Stimulated activated CD4-positive, alpha-beta T cell treated with anti-CD3 and anti-CD28 coated beads, Interleukin-1b, Interleukin-23, amount 100 ng/mL, for 4 hours (primary cell): ENCODE measurements at regions not wholly inside any gene's neighbourhood (a gene's known extent, or its start where the extent isn't known, plus 50 kb on each side); places are given as distances from the start of the nearest gene placed in this dataset.
"Not testable (repeated sequence)": the region's sequence is repeated elsewhere in the genome, so short reads cannot be mapped to it uniquely, and the experiment has no call there.

Source experiments
- DNase-seq, 2 donors: peaks; one replicate each; pipeline ENCODE4 v3.0.0-alpha.2; 2020; ENCODE audit warnings: low read depth in 2 of 2

DNA sequence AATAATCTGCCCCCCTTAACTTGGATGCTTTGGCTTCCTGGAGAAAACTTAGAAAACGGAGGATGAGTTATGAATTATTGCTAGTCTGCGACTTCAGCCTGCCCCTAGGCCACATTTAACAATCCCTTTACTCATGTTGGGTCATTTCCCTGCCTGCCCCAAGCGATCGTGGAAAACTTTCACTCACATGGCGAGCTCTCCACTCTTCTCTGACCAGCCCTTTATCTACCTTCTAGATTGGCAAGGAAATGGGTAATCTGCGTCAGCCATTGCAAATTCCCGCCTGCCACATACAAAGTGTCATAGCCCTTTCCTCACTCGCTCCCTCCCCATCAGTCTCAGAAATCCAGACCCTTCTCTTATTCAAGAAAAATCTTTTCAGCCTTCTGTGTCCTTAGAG lies 154.3 kb upstream of the IRS2 start:
- DNase-seq, result no peak

DNA sequence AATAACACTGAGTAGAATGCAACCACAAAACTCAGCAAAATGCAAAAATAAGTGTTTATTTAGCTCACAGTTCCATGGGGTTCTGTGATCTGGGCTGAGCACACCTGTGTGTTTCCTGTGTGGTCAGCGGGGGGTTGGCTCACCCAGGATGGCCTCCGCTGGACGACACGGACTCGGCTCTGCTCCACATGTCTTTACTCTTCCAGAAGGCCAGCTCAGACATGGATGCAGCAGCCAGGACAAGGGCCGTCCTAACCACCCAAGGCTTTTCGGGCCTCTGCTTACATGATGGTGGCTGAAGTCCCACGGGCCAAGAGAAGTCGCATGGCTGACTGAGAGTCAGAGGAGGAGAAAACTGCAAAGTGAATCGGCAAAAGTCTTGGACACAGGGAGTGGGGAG lies 153.5 kb upstream of the IRS2 start:
- DNase-seq, result no peak

DNA sequence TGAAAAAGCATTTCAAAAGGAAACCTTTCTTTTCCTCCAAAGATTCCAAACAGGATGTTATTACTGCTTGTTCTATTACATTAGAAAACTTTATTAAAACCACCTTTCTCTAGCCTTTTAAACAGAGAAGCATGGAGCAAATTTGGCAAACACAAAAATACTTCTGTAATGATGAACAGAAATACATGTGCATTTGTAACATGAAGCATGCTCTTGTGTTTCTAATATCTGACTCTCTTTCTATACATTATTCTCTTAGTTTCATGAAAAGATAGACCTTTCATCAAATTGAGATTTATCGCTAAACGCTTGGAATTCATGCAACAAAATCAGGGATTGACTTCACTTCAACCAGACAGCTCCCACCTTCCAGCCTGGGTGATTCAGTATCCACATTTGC lies 152.8 kb upstream of the IRS2 start:
- DNase-seq, result no peak

DNA sequence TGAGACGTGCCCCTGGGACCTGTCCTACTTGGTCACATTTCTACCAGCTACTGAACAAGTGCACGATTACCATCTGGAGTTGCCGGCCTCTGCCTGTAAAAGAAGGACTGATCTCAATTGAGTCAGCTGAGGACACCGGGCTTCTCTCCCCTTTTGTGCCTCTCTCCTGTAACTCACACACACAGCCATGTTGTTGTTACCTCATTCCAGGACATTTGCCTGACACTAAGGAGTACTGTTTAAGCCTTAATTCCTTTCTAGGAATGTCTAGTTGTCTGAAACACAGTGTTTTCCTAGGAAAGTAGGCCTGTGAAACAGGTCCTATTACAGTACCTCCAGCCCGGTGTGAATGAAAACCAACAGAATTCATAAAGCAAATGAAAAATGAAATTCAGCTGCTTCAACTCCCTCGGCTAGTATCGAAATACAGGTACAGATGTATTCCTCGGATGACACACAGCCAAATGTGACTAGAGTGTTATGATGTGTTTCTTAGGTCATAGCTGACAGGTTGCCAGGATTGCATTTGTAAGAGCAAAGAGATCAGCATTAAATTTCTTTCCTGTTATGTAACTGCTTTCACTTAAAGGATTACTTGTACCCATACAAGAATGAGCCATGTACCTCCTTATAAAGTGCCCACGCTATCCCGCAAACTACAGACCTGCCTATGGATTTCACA lies 152.0 kb upstream of the IRS2 start:
- no peak for DNase-seq

DNA sequence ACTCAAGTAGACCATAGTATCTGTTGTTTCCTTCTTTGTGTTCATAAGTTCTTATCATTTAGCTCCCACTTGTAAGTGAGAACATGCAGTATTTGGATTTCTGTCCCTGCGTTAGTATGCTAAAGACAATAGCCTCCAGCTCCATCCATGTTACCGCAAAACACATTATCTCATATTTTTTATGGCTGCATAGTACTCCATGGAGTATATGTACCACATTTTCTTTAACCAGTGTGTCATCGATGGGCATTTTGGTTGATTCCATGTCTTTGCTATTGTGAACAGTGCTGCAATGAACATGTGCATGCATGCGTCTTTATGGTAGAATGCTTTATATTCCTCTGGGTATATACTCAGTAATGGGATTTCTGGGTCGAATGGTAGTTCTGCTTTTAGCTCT lies 148.1 kb upstream of the IRS2 start:
- DNase-seq, result not testable (repeated sequence)

DNA sequence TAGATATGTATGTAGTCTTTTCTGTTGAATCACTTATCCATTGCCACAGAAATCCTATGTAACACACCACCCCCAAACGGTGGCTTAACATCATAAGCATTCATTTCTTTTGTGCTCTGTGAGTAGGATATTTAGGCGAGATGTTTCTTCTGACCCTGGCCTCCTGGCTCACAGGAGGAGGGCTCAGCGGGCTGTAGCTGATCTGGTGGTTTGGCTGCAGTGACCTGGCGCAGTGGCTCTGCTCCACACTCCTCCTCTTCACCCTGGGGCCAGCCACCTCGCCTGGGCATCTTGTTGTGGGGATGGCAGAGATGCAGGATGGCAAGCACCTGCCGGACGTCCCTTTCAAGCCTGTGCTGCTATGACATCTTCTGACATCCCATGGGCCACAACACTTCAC lies 147.1 kb upstream of the IRS2 start:
- DNase-seq, result no peak

DNA sequence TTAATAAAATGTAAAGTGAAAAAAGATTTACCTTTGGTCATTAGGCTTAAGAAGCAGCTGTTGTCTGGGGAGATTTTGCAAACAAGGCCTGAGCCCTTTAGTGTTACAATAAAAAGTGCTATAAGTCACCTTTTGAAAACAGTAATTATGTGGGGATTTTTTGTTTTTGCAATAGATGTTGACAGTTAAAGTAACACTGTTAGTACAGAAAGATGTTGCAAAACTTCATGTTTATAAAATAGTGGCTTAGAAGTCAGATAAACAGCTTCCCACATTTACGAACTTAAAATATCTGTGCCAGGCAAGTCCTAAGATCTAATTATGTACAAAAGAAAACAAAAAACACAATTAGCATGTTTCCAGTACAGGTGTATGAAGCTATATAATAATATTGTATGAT lies 138.0 kb upstream of the IRS2 start:
- DNase-seq, result no peak

DNA sequence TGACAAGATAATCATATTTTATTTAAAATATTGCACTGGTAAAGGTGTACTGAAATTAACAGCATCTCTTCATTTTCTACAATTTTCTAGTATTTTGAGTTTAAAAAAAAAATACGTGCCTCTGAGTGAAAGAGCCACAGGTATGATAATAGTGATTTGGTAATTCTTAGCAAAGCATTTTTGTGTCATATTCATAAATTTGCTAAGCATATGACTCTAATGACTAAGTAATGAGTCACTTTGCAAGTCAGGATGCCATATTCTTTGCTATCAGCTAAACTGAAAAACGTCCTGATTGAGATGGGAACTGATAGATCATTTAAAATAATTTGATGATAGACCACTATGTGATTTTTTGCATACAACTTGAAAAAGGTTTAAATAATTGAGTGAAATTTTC lies 136.1 kb upstream of the IRS2 start:
- DNase-seq, result no peak

DNA sequence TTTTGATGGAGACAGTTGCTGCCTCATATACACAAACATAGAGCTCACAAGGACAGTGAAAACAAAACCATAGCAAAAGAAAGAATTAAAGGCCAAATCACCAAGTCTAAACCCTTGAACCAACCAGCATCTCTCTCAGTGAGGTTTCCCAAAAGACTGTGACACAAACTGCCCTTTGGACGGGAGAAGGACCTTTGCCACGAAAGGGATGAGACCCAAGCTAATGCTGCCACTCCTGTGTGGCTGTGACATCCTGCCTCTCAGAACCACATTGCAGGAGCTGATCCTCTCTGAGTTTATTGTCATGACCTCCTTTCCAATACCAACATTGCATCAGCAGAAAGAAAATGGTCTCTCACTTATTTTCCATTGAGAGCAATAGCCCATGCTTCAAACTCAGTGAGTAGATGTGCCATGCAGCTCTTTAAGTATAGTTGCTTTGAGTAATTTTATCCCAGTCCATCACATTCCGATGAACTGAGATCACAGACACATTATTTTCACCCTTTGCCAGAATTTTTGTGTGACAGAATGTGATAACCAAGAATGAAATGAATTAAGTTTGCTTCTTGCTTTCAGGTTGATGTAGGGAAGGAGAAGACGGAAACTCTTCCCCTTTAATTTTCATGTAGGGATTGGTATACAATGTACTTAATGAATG lies 133.5 kb upstream of the IRS2 start:
- no peak for DNase-seq

DNA sequence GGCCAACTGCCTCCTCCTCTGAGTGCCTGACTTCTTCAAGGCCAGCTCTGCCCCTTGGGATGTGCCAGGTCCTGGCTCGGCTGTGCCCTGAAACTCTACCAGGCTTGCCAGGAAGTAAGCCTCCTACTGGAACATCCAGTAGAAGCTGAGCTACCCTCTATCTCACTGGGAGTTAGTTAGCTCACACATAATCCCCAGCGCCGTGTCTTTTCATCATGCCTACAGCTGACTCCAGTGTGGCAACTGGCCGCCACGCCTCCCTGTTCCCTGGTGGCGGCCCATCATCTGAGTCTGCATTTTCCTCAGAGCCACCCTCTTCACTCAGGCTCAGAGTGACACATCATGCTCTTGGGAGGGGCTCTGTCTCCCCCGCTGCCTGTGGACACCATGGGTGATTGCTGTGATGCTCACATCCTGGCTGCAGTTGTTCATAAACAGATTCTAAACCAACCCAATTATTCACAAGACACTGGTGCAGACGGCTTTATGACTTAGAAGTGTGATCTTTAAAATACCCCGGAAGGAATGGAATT lies 131.9 kb upstream of the IRS2 start:
- no peak for DNase-seq

DNA sequence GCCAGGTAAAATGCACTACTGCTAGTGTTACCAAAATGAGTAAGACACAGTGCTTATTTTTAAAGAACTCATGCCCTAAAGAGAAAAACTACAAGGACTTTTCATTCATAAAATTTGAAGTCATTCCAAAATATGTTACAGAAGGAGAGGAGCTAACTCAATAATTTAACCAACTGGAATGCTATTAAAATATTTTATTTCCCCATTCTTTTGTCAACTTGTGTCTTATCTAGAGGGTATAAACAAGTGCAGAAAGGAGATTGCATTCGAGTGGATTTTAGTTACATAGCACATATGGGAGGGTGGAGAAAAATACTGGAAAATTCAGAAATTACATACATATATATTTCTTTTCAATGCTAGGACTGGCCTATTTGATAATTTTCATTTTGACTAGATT lies 131.0 kb upstream of the IRS2 start:
- DNase-seq, result no peak

DNA sequence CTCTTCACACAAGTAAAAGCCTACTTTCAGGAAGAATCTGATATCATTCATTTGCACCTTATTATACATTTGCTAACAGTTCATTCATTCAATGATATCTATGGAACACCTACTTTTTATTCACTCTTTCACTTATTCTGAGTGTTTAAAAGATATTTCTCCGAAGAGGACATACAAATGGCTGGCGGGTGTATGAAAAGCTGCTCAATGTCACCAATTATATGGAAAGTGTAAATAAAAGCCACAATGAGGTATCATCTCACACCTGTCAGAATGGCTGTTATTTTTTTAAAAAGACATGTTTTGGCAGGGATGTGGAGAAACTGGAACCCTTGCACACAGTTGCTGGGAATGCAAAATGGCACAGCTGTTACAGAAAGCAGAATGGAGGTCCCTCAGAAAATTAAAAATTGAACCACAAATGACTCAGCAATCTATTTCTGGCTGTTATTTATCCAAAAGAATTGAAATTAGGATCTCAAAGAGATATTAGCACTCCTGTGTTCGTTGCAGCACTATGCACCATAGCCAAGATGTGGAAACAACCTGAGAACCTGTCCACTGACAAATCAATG lies 127.6 kb upstream of the IRS2 start:
- no peak for DNase-seq

DNA sequence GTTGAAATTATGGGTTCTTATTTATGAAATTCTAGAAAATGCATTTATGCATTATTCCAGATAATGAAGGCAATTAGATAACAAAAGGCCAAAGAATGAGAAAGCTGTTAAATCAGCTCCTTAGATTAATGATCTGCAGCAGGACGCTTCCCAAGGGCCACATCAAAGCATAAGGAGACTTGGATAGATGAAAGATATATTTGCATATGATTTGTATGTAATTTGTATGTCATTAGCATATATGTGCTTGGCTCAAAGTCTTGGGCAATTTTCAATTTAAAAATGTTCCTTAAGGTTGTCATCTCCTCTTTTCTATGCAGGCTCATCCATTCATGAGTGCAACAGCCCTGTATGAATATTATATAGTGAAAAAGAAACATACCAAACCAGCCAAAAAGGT lies 126.8 kb upstream of the IRS2 start:
- no peak for DNase-seq

DNA sequence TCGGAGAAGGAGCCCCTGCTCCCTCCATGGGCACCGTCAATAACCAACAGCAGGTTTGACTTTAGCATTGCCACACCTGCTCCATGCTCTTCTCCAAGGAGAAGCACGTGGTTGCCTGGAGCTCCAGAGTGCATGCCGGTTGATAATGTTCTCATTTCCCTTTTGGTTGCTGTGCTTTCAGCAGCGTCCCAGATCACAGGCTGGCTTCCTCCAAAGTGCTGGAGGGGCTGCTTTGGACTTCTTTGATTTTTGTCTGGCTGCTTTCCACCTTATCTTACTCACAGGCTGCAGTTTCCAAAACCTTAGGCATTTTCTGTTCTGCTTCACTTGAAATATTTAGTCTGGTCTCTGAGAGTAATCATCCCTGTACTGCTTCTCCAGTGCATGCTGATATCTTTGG lies 123.8 kb upstream of the IRS2 start:
- DNase-seq, result no peak

DNA sequence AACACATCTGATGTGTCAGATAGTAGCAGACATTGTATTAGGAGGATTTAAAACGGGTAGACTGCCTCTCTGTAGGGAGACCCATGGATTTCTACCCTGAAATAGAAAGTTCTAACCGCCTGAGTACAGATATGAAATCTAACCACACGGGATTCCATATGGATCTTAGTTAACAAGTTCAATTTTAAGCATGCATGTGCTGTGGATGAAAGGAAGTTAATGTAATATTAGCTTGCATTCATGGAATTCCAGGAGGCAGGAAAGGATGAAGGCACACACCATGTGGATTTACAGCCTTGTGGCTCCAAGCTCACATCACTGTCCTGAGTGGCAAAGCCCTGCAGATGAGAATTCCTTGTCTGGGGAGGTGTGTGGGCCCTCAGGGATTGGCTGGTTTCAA lies 120.6 kb upstream of the IRS2 start:
- DNase-seq, result no peak

DNA sequence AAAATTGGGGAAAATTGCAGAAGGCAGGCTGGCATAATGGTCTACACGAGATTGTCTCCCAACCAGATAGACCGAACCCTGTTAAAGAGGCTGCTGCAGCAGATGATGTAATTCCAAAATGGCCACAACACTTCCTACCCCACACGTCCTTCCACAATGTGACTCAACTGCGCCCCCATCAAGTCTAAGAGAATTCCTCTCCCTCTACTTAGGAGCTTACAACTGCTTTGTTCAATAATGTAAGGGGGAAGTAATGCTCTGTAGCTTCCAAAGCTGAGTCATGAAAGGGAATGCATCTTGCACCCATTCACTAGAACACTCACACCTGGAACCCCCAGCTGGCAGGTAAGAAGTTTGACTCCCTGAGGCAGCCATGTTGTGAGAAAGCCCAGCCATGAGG lies 117.8 kb upstream of the IRS2 start:
- DNase-seq, result no peak

DNA sequence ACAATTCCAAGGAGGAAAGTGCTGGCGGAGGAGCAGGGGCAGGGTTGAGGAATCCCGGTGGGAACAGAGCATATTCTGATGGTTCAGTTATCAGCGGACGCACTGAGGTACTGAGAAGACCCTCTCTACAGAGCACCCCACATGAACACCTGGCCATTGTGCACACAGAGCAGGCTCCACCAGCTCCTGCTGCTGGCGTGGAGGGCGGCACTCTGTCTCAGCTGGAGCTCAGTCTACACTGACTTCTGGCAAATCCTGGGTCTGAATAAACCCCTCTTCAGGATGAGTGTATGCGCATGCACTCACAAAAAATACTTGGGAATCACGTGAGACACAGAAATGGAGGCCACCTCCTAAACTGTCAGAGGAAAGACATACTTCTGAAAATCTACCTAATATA lies 114.4 kb upstream of the IRS2 start:
- no peak for DNase-seq

DNA sequence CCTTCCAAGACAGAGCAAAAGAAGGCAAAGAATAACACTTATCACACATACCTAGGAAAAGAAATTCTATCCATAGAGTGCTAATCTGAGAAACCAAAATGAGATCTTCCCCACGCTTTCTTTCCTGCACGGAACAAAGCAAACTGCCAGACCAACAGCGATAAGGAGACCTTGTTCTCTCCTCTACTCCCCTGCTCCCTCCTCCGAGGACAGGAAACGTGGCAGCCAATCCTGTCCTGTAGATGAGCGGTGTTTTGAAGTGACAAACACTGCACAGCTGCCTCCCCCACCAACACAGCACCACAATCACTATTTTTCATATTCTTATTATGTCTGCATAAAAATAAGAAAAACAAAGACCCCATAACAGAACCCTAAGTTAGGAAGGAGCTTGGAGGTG lies 113.9 kb upstream of the IRS2 start:
- no peak for DNase-seq

DNA sequence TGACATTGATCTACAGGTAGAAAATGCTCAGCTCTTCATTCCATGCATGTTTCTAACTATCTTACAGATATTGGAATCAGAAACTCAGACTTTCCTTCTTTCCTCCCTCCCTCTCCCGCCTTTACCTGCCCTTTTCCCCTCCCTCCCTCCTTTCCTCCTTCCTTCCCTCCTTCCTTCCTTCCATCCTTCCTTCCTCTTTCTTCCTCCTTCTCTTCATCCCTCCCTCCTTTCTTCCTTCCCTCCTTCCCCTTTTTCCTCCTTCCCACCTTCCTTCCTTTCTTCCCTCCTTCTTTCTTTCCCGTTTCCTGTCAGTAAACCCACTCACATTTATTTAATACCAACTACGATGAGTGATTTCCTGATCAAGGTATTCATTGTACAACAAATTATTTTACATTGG lies 113.4 kb upstream of the IRS2 start:
- DNase-seq, result no peak

DNA sequence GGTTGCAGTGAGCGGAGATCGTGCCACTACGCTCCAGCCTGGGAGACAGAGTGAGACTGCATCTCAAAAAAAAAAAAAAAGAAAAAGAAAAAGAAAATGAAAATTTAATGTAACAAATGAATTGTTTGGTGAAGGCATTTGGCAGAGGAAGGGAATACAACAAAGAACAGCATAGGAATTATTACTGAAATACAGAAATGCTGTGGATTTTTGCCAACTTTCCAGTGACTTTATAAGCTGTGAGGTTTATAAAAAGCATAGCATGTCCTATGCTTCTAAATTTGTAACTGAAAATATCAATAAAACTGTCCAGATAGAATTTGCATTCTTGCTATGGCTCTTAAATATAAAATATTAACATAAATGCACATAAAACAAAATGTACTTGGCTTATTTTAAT lies 112.9 kb upstream of the IRS2 start:
- DNase-seq, result no peak

DNA sequence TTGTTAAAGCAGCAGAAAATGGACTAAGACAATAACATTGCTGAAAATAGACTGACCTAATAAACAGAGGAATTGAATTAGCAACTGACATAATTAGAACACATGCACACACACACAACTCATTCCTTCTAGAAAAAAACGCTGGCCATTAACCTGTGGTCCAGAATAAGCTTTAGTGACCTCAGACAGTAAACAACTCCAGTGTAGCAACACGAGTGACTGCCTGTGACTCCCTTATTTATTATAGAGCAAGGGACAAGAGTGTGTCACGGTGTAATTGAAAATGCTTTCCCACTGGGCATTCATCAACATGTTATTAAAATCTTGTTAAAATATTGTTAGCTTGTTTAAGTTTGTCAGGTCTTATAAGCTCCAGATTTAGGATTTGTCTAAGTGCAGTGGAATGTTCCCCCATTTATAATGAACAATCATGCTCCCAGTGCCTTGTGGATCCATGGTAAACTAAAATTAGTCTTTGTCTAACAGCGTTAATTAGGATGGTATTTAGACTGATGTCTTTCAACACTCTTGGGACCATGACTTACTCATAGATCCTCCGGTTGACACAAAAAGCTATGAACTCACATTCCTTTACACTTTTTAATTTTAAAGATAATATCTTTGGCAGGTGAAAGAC lies 111.7 kb upstream of the IRS2 start:
- DNase-seq, result no peak

DNA sequence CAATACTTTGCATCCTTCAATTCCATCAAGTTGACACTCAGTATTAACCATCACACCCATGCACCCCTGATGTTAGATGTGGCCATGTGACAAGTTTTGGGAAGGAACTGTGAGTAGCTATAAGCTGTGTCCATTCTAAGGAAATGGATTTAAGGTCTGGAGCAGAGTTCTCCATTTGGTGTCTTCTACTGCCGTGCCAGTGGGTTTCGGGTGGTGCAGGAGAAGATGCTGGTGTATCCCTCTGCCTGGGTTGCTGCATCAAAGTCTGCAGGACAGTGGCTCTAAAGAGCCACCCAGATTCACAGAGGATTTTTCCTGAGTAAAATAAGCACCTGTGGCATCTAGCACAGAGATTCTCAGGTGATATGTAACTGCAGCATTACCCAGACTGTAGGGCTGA lies 105.7 kb upstream of the IRS2 start:
- DNase-seq, result no peak

DNA sequence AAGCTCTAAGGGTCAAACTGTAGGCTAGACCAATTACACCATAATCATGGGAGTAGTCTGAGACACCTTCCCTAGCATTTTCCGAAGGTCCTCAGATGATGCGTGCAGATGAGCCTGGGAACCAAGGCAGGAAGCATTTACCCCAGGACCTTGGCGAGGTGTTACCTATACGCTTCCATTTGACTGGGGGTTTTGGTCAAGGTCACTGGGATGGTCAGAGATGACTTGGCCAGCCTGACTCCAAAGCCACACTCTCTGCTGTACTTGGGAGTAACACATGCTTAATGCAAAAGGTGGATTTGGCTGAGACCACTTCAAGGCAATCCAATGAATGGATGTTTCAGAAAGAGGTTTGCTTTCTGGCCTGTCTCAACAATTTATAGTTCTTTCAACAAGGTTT lies 98.9 kb upstream of the IRS2 start:
- no peak for DNase-seq
